CD8-positive, alpha-beta memory T cell (primary cell): ENCODE measurements at regions not wholly inside any gene's neighbourhood (a gene's known extent, or its start where the extent isn't known, plus 50 kb on each side); places are given as distances from the start of the nearest gene placed in this dataset.

Source experiments
- CTCF ChIA-PET: fragments of 350-600 bp; sonication (Branson Sonifier 250); formaldehyde crosslinking; loops from one replicate; lab custom pipeline; 2021; ENCODE audit warnings: antibody characterized with exemption; lab: Charles Lee
- POLR2A ChIA-PET: fragments of 350-600 bp; sonication (Branson Sonifier 250); formaldehyde crosslinking; loops from one replicate; lab custom pipeline; 2021; ENCODE audit warnings: antibody characterized with exemption; lab: Charles Lee
- DNase-seq, 5 donors: peaks; one replicate each; pipeline versions ENCODE4 v3.0.0 to v3.0.0-alpha.2; 2020 to 2022; ENCODE audit warnings: mixed read lengths in 1 of 5
- H3K27ac ChIP-seq: one replicate; pipeline ENCODE4 v1.7.0; 2013; ENCODE audit warnings: low read depth, mild to moderate bottlenecking, low read length, moderate library complexity
- H3K27me3 ChIP-seq: 2 replicates; pipeline ENCODE4 v1.7.0; 2013; ENCODE audit warnings: low read length, mild to moderate bottlenecking; ENCODE audit not compliant: insufficient read depth, poor library complexity, severe bottlenecking
- H3K36me3 ChIP-seq: 2 replicates; pipeline ENCODE4 v1.7.0; 2013; ENCODE audit warnings: mild to moderate bottlenecking, low read length, moderate library complexity; ENCODE audit not compliant: insufficient read depth
- H3K4me1 ChIP-seq: 2 replicates; pipeline ENCODE4 v1.7.0; 2013; ENCODE audit warnings: mild to moderate bottlenecking, low read length, moderate library complexity; ENCODE audit not compliant: insufficient read depth
- H3K4me3 ChIP-seq: 2 replicates; pipeline ENCODE4 v1.7.0; 2013; ENCODE audit warnings: mild to moderate bottlenecking, low read length
- H3K9me3 ChIP-seq: 2 replicates; pipeline ENCODE4 v1.7.0; 2013; ENCODE audit warnings: mild to moderate bottlenecking, low read length
- H3K27ac Mint-ChIP-seq, 8 donors: one replicate each; pipeline ENCODE4 v1.8.0; 2020 to 2021; ENCODE audit warnings: mixed read lengths in 8 of 8, mild to moderate bottlenecking in 6 of 8, inconsistent platforms in 3 of 8, moderate library complexity in 3 of 8
- H3K27me3 Mint-ChIP-seq, 2 donors: one replicate each; pipeline ENCODE4 v1.8.0; 2020 to 2021; ENCODE audit warnings: mixed read lengths in 2 of 2, mild to moderate bottlenecking in 1 of 2, moderate library complexity in 1 of 2
- H3K36me3 Mint-ChIP-seq, 3 donors: one replicate each; pipeline ENCODE4 v1.8.0; 2020 to 2021; ENCODE audit warnings: mixed read lengths in 3 of 3, inconsistent platforms in 1 of 3, mild to moderate bottlenecking in 1 of 3
- H3K4me1 Mint-ChIP-seq, 3 donors: one replicate each; pipeline ENCODE4 v1.8.0; 2020 to 2021; ENCODE audit warnings: mixed read lengths in 3 of 3, inconsistent platforms in 1 of 3, mild to moderate bottlenecking in 1 of 3
- H3K4me3 Mint-ChIP-seq, 7 donors: one replicate each; pipeline ENCODE4 v1.8.0; 2020 to 2021; ENCODE audit warnings: mixed read lengths in 7 of 7, mild to moderate bottlenecking in 6 of 7, moderate library complexity in 4 of 7, inconsistent platforms in 2 of 7
- H3K9me3 Mint-ChIP-seq, 5 donors: one replicate each; pipeline ENCODE4 v1.8.0; 2020 to 2022; ENCODE audit warnings: mixed read lengths in 5 of 5, mild to moderate bottlenecking in 3 of 5, moderate library complexity in 2 of 5, inconsistent platforms in 1 of 5

DNA sequence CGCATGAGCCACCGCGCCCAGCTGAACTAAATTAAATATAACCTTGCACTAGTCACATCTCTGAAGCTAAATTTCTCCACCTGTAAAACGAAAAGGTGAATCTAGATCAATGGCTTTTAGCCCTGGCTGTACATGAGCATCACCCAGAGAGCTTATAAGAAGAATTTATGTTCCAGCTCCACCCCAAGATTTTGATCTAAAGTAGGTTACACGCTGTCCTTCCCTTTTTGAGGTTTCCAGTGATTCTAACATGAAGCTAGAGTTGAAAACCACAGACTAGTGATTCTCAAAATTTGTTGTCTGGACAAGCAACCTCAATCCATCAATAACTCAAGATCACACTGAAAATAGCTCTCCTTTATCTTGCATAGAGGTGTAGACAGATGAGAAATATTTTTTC, 208.8 kb upstream of the CRIM1 start:
- CTCF ChIA-PET: interaction anchor here (1.5 kb wide), 1 partner anchor 9 kb away, joined by 4 read pairs; no protein-coding TSS in a partner anchor

DNA sequence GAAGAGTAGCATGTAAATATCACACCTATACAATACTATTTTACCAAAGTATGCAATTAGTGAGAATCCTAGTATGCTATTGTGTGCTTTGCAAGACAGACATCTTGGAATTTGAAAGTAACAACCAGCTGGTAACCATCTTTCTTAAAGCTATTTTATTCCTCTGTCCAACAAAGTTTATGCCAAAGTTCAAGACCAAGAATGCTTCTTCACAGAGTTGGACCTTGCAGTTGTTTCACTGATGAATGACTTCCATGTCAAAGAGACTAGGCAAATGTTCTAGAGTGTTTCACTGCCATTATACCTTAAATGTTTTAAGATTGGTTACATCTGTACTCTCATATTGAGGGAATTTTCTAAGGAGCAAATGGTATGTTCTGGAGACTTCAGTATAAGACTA, 215.2 kb upstream of the CRIM1 start:
- Histone ChIP-seq H3K4me1 (no peaks in the 10 kb centered on the region), H3K9me3 (no peaks in the 10 kb centered on the region), H3K27me3 (no peaks in the 10 kb centered on the region), H3K36me3 (no peaks in the 10 kb centered on the region), H3K4me3 (no peak overlapping the region), H3K27ac (no peak overlapping the region)
- DNase-seq: no peak
- POLR2A ChIA-PET: no interaction called here
- H3K4me1 Mint-ChIP-seq: peaks cover 10 to 26% (median 18%) of the 10 kb centered on the region in 3 donors
- no peaks in the 10 kb centered on the region for H3K9me3 Mint-ChIP-seq
- no peak overlapping the region for H3K4me3 Mint-ChIP-seq
- H3K27ac Mint-ChIP-seq: no peak overlapping the region
- H3K27me3 Mint-ChIP-seq: no peaks in the 10 kb centered on the region
- CTCF ChIA-PET: no interaction called here
- no peaks in the 10 kb centered on the region for H3K36me3 Mint-ChIP-seq

More for the DNA sequence above, 208.8 kb upstream of the CRIM1 start:
- H3K27ac Mint-ChIP-seq: peak overlapping the region in 1 of 8 donors; percentile 38
- H3K27me3 ChIP-seq: no peaks in the 10 kb centered on the region
- peaks cover 0 to 2% of the 10 kb centered on the region in 2 donors for H3K27me3 Mint-ChIP-seq
- peaks cover 14 to 23% (median 15%) of the 10 kb centered on the region in 3 donors for H3K4me1 Mint-ChIP-seq
- POLR2A ChIA-PET: no interaction called here
- peak overlapping the region in 1 of 7 donors; percentile 12 for H3K4me3 Mint-ChIP-seq
- no peaks in the 10 kb centered on the region for H3K9me3 Mint-ChIP-seq
- H3K4me1 ChIP-seq: no peaks in the 10 kb centered on the region
- no peak for DNase-seq
- no peak overlapping the region for H3K27ac ChIP-seq
- H3K36me3 ChIP-seq: no peaks in the 10 kb centered on the region
- H3K9me3 ChIP-seq: no peaks in the 10 kb centered on the region
- no peak overlapping the region for H3K4me3 ChIP-seq
- H3K36me3 Mint-ChIP-seq: no peaks in the 10 kb centered on the region

DNA sequence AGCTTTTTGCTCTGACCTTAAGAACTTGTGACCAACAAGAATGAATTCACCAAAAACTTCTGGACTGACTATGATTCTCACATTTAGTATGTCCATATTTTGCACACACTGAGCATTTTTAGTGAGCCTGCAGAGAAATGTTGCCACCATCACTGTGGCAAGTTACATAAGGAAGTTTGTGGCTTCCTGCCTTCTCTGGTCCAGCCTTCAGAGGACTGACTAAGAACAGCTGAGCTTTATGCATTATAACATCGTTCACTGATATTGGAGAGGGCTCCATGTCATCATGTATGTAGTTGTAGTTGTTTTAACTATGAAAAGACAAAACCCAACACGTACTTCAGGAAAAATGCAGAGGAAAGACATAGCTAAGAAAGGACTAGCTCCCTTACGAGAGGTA, 218.0 kb upstream of the CRIM1 start:
- H3K4me1 Mint-ChIP-seq: peaks cover 10 to 25% (median 18%) of the 10 kb centered on the region in 3 donors
- H3K27ac Mint-ChIP-seq: no peak overlapping the region
- Histone ChIP-seq H3K4me3 (no peak overlapping the region), H3K27ac (no peak overlapping the region), H3K27me3 (no peaks in the 10 kb centered on the region), H3K9me3 (no peaks in the 10 kb centered on the region), H3K36me3 (no peaks in the 10 kb centered on the region), H3K4me1 (no peaks in the 10 kb centered on the region)
- no peaks in the 10 kb centered on the region for H3K9me3 Mint-ChIP-seq
- no peaks in the 10 kb centered on the region for H3K27me3 Mint-ChIP-seq
- ChIA-PET POLR2A (no interaction called here), CTCF (interaction anchor here (1.2 kb wide), 1 partner anchor 9 kb away, joined by 4 read pairs; no protein-coding TSS in a partner anchor)
- H3K36me3 Mint-ChIP-seq: no peaks in the 10 kb centered on the region
- H3K4me3 Mint-ChIP-seq: no peak overlapping the region
- no peak for DNase-seq

DNA sequence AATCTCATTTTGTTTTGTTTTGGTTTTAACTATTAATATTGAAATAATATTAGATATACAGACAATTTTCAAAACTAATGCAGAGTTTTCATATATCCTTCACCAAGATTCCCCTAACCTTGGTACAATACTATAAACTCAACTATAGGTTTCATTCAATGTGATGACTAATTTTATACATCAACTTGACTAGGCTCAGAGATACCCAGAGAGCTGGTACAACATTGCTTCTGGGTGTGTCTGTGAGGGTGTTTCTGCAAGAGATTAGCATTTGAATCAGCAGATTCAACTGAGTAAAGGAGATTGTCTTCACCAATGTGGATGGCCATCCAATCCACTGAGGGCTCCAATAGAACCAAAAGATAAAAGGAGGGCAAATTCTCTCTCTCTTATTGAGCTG, 221.3 kb upstream of the CRIM1 start:
- H3K4me1 Mint-ChIP-seq: peaks cover 10 to 25% (median 18%) of the 10 kb centered on the region in 3 donors
- no peak overlapping the region for H3K27ac ChIP-seq
- no peaks in the 10 kb centered on the region for H3K9me3 Mint-ChIP-seq
- H3K36me3 Mint-ChIP-seq: peaks cover 0 to 2% (median 0%) of the 10 kb centered on the region in 3 donors
- H3K9me3 ChIP-seq: no peaks in the 10 kb centered on the region
- no peak overlapping the region for H3K4me3 ChIP-seq
- peak overlapping the region in 1 of 8 donors; percentile 3 for H3K27ac Mint-ChIP-seq
- no peak overlapping the region for H3K4me3 Mint-ChIP-seq
- H3K36me3 ChIP-seq: no peaks in the 10 kb centered on the region
- H3K27me3 Mint-ChIP-seq: no peaks in the 10 kb centered on the region
- ChIA-PET POLR2A (no interaction called here), CTCF (no interaction called here)
- H3K4me1 ChIP-seq: no peaks in the 10 kb centered on the region
- H3K27me3 ChIP-seq: no peaks in the 10 kb centered on the region
- no peak for DNase-seq

DNA sequence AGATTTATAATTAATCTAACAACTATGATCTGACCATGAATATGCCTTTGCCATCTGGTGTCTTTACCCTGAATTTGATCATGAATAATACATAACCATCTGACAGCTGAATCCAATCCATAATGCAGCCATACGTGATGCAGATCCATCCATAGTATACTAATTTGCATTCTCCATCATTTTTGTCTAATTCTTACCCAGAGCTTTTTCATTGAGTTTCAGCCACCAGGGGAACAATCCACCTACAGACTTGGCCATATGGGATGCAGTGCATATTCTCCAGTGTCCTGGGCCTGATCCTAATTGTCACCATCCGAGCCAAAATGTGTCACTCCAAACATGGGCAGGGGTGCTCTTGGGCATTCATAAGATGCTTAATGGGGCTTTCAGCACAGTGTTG, 227.2 kb upstream of the CRIM1 start:
- H3K27me3 ChIP-seq: no peaks in the 10 kb centered on the region
- H3K4me1 ChIP-seq: no peaks in the 10 kb centered on the region
- peaks cover 0 to 4% of the 10 kb centered on the region in 2 donors for H3K27me3 Mint-ChIP-seq
- H3K9me3 Mint-ChIP-seq: peaks cover 0 to 3% (median 0%) of the 10 kb centered on the region in 5 donors
- no peaks in the 10 kb centered on the region for H3K9me3 ChIP-seq
- no peak overlapping the region for H3K4me3 Mint-ChIP-seq
- H3K27ac Mint-ChIP-seq: no peak overlapping the region
- peaks cover 0 to 2% (median 0%) of the 10 kb centered on the region in 3 donors for H3K36me3 Mint-ChIP-seq
- H3K27ac ChIP-seq: no peak overlapping the region
- DNase-seq: no peak
- H3K36me3 ChIP-seq: no peaks in the 10 kb centered on the region
- ChIA-PET POLR2A (no interaction called here), CTCF (no interaction called here)
- no peak overlapping the region for H3K4me3 ChIP-seq
- no peaks in the 10 kb centered on the region for H3K4me1 Mint-ChIP-seq

DNA sequence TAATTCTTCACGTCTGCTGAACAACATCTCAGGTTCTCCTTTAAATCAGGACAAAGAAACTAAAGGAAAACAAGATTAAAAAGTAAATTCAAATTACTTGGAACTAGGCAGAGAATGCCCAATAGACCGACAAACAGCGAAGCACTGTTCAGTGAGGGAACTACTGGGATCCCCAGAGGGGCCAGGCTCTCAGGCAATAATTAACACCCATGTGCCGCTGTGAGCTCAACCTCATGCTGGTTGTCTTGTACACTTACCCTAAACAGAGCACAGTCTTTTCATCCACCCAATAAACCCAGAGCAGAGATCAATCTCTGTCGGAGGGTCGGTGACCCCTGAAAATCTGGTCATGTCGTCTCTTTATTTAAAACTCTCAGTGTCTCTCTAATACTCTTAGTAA, 229.9 kb upstream of the CRIM1 start:
- no peaks in the 10 kb centered on the region for H3K36me3 ChIP-seq
- no peak for DNase-seq
- no peaks in the 10 kb centered on the region for H3K9me3 ChIP-seq
- no peak overlapping the region for H3K4me3 ChIP-seq
- peaks cover 0 to 10% (median 0%) of the 10 kb centered on the region in 5 donors for H3K9me3 Mint-ChIP-seq
- H3K27me3 ChIP-seq: no peaks in the 10 kb centered on the region
- peaks cover 4 to 8% of the 10 kb centered on the region in 2 donors for H3K27me3 Mint-ChIP-seq
- ChIA-PET CTCF (no interaction called here), POLR2A (no interaction called here)
- H3K27ac ChIP-seq: no peak overlapping the region
- no peaks in the 10 kb centered on the region for H3K4me1 Mint-ChIP-seq
- no peaks in the 10 kb centered on the region for H3K4me1 ChIP-seq
- H3K4me3 Mint-ChIP-seq: no peak overlapping the region
- H3K36me3 Mint-ChIP-seq: peaks cover 0 to 5% (median 0%) of the 10 kb centered on the region in 3 donors
- H3K27ac Mint-ChIP-seq: no peak overlapping the region

DNA sequence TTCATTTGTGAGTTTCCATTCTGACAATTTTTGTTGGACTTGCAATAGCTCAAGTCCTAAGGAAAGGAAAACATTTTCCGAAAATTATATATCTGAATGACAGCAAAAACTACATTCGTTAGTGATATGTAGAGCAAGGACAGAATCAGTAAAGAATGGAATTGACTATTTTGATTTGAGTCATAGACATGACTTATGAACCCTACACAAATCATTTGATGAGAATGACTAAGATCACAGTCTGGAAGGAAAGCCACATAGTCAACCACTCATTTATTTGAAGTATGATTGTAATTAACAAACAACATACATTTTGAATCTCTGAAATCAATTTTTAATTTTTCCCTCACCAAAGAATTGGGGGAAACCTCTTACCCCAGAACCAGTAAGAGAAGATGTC, 231.6 kb upstream of the CRIM1 start:
- no peaks in the 10 kb centered on the region for H3K36me3 ChIP-seq
- no peak overlapping the region for H3K27ac ChIP-seq
- ChIA-PET CTCF (no interaction called here), POLR2A (no interaction called here)
- Mint-ChIP-seq H3K27me3 (peaks cover 7 to 17% of the 10 kb centered on the region in 2 donors), H3K4me3 (no peak overlapping the region), H3K4me1 (no peaks in the 10 kb centered on the region), H3K36me3 (peaks cover 0 to 5% (median 0%) of the 10 kb centered on the region in 3 donors), H3K9me3 (peaks cover 0 to 10% (median 0%) of the 10 kb centered on the region in 5 donors), H3K27ac (no peak overlapping the region)
- no peaks in the 10 kb centered on the region for H3K27me3 ChIP-seq
- DNase-seq: no peak
- no peaks in the 10 kb centered on the region for H3K9me3 ChIP-seq
- no peaks in the 10 kb centered on the region for H3K4me1 ChIP-seq
- no peak overlapping the region for H3K4me3 ChIP-seq

DNA sequence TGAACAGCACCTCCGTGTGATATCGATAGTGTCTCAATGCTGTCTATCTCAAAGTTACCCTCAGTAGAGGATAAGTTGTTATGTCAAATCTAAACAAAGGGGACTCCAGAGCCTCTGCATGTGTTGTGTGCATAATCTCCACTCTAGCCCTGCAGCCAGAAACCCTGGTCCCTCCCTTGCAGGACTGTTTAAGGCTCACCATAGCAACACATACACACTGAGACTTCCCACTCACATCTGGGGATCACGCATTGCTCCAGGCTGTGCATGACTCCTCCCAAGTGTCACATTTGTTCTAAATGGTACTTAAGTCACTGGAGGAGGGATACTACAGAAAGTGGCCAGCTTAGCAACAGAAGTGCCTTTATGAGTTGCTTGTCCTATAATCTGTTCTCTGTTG, 258.6 kb upstream of the CRIM1 start:
- no peaks in the 10 kb centered on the region for H3K4me1 Mint-ChIP-seq
- CTCF ChIA-PET: no interaction called here

More for the DNA sequence above, 258.6 kb upstream of the CRIM1 start:
- Histone ChIP-seq H3K4me1 (no peaks in the 10 kb centered on the region), H3K27ac (no peak overlapping the region), H3K27me3 (no peaks in the 10 kb centered on the region), H3K36me3 (no peaks in the 10 kb centered on the region), H3K9me3 (no peaks in the 10 kb centered on the region), H3K4me3 (no peak overlapping the region)
- no peak for DNase-seq
- H3K4me3 Mint-ChIP-seq: no peak overlapping the region
- peaks cover 0 to 20% (median 3%) of the 10 kb centered on the region in 5 donors for H3K9me3 Mint-ChIP-seq
- H3K27ac Mint-ChIP-seq: no peak overlapping the region
- H3K36me3 Mint-ChIP-seq: peaks cover 0 to 26% (median 6%) of the 10 kb centered on the region in 3 donors
- no peaks in the 10 kb centered on the region for H3K27me3 Mint-ChIP-seq
- POLR2A ChIA-PET: no interaction called here
